T-helper 2 cell treated with Interferon-gamma antibody and Interleukin-4, amounts not matched to agents 100 ng/mL and 5 ng/mL, for 36 hours (primary cell): ENCODE measurements at regions not wholly inside any gene's neighbourhood (a gene's known extent, or its start where the extent isn't known, plus 50 kb on each side); places are given as distances from the start of the nearest gene placed in this dataset.

Source experiments
- intact Hi-C: fragments of 100-400 bp; cut with micrococcal nuclease; formaldehyde crosslinking; loops from one replicate; pipeline ENCODE4 v1.15.1; 2023

GRCh38 chr21:23712166-23712565 lies 1895.1 kb downstream of the MRPL39 start:
- intact Hi-C loops = no loop called here

DNA sequence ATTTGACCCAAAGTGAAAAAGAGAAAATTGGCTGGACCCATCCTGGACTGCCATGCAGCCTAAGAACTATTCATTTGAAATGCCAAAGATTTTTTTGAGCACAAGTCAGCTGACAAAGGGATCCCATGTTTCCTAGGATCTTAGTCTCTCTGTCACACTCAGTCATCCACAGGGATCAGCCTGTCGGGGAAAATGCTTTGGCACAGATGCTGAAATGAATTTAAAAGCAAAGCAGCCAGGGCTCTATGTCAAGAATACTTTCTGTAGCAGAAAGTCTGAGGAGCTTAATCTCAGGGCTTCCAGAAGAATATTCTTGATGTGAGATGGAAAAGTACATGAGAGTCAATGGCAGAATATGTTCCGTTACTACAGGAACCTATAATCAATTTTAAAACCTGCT lies 1900.8 kb downstream of the MRPL39 start:
- intact Hi-C loops = no loop called here

DNA sequence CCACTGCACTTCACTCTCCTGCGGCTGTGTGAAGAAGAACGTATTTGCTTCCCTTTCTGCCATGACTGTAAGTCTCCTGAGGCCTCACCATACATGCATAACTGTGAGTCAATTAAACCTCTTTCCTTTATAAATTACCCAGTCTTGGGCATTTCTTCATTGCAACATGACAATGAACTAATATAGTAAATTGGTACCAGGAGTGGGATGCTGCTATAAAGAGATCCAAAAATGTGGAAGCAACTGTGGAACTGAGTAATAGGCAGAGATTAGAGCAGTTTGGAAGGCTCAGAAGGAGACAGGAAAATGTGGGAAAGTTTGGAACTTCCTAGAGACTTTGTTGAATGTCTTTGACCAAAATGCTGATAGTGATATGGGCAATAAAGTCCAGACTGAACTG lies 1907.9 kb downstream of the MRPL39 start:
- intact Hi-C loops = no loop called here

DNA sequence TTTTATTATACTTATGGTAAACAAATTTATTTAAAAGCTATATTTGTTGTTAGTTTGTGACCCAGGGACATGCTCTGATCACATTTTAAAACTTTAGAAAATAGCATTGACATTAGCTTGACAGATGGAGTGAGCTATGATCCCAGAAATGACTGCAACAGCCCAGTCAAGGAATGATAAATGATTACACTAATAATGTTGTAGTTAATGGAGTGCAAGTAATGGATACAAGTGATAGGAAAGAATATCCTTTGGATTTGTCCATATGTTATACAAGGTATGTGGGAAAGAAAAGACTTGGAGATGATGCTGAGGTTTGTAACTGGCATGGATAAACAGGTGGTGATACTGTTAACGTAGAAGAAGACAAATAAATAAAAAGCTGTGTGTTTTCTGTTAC lies 1908.7 kb downstream of the MRPL39 start:
- intact Hi-C loops = no loop called here

DNA sequence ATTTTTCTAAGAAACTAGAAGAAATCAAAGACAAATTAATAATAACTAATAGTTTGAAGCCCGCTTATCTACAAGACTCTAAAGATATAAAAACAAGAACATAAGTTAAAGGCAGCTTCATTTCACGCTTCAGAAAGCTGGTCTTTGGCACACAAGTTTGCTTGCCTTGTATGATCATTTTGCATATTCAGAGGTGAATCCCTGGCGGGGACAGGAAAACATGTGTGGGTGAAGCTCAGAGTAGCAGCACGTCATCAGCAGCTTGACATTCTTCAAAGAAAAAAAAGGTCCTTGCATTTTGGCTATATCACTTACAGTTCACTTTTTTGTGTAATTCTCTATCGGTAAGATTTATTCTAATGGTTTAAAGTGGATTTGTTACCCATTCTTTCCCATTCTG lies 1911.8 kb downstream of the MRPL39 start:
- intact Hi-C loops = no loop called here

DNA sequence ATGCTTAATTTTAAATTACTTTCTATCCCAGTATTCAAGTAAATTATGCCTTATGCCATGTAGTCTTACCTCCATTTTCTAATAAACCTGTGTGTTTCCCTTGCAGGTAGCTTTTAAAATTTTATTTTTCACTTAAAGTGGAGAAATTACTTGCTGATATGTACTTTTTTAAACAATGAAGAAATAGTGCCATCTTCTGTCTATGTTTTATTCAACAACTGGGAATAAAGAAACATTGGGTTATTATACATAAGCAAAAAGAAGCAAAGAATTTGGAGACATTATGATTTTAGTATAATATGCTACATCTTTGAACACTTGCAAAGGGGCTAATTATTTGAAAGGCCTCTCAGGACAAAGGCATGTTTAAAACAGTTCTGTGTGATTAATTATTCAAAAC lies 1912.9 kb downstream of the MRPL39 start:
- intact Hi-C loops = no loop called here

DNA sequence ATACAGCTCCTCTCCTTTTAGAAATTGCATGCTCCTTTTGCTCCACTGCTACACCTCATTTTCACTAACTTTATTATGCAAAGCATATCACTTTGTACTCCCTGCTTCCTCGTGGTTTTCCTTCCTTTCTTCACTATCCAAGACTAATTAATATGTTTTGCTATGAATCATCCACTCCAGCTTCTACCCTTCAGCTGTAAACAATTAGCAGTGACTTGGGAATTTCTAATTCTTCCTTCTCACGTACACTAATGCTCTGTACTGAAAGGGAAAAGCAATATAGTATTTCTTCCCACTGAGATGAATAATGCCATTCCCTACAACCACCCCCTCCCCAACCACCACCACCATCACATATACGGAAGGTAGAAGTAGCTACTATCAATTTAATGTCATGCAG lies 1917.0 kb downstream of the MRPL39 start:
- intact Hi-C loops = no loop called here

- intact Hi-C loops = no loop called here
Measured at GRCh38 chr21:23686737-23687523, 1920.4 kb downstream of the MRPL39 start.

DNA sequence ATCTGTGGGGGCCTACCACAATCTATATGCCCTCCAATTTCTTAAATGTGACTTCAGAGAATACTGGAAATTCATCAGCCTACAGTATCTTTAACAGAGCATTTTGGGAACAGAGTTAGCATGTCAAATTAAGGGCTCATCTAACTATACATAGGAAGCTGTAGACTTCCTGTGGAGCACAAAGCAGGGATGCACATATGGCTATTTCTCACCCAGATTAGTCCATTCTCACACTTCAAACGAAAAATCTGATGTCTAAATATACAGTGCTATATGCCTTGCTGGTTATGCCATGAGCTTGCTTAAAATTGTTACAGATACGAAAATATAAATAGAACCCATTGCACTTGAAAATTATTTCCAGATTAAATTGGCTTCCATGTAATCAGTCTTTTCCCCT lies 1922.8 kb downstream of the MRPL39 start:
- intact Hi-C loops = no loop called here

DNA sequence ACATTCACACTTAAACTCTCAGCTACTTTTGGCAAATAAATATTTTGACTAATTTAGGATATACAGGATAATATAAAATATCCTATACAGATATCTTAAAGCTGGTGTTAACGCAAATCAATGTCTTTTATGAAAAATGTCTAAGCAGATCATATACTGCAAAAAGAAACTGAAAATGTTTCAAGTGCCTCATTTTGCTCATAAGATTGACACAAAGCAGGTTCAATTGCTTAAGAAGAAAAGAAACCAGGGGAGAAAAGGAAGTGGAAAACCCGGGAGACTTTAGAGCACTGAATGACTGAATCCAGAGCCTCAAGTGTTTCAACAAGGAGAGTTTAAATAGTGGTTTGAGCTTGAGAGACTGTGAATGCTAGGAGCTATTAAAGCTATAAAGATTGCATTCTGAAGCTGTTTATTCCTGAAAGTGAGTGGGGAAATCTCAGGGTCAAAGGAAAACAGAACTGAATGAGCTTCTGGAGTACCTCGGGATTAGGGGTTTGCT lies 1943.0 kb downstream of the MRPL39 start:
- intact Hi-C loops = no loop called here

GRCh38 chr21:23660560-23660959 lies 1946.7 kb downstream of the MRPL39 start:
- intact Hi-C loops = no loop called here

GRCh38 chr21:23644768-23645167 lies 1962.5 kb downstream of the MRPL39 start:
- intact Hi-C loops = no loop called here

- intact Hi-C loops = no loop called here
Measured at GRCh38 chr21:23639721-23640120, 1967.6 kb downstream of the MRPL39 start.

- intact Hi-C loops = no loop called here
Measured at GRCh38 chr21:23638131-23638695, 1969.1 kb downstream of the MRPL39 start.

DNA sequence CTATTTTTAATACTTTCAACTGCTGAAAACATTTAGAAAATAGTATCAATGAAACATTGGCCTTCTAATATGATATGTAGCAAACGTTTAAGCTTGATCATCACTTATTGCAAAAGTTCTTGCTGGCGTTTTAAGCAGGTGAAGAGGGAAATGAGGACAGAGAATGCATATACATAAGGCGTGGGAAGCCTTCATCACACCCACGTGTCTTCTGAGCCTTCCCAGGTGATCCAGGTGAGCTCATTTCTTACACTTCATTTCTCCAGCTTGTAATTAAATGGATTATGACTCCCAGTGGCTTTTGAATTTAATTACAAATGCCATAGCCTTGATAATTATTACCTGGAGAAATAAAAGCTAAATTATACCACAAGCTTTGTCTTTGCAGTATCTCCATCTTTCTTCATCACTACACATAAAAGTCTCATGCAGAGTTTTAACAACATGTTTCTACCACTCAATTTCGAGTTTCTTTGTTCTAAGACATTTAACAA lies 1973.8 kb downstream of the MRPL39 start:
- intact Hi-C loops = no loop called here

DNA sequence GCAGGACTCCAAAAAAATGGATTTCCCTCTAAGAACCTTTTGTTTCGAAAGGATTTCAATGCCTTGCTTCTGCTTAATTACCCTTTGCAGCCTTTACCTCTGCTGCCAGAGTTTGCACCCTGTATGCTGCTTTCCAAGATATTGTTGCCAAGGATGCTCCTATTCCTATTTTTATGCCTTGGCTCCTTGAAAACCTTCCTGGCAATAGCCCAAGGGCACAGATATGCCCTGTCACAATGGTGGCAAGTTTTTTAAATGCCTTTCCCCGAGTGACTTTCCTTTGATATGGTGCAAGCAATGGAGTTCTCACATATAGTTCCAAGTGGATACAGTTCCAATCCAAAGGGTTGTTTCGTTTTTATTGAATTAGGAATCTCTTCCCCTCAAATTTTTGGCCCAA lies 1983.0 kb downstream of the MRPL39 start:
- intact Hi-C loops = no loop called here

- intact Hi-C loops = no loop called here
Measured at GRCh38 chr21:23613014-23613413, 1994.3 kb downstream of the MRPL39 start.

- intact Hi-C loops = no loop called here
Measured at GRCh38 chr21:23612210-23612609, 1995.1 kb downstream of the MRPL39 start.

DNA sequence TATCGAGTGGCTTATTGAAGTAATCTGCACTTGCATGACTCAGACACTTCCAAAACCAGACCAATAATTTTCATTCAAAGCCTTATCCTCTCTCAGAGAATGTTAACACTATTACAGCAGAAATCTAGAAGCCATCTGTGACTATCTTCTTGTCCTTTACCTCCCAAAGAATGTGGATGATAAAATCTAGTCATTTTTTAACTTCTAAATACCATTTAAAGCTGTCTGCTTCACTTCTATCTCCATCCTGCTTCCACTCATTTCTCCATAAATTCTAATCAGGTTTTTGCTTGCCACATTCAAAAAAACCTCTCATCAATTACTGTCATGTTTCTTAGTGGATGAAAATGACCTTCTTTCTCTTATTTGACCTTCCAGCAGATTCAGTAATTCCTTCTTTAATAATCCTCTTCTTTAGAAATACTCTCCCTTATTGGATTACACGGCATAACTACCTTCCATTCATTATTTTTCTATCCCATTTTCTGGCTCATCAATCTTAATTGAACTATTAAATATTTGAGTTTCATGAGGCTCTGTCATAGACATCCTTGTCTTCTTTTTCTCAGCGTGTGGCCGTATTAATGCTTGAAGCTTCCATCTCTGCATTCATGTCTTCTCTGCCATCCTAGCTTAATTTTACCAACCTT lies 1999.4 kb downstream of the MRPL39 start:
- intact Hi-C loops = loop anchor here (10.0 kb wide), 1 partner anchor 333 kb away; no protein-coding TSS in a partner anchor

DNA sequence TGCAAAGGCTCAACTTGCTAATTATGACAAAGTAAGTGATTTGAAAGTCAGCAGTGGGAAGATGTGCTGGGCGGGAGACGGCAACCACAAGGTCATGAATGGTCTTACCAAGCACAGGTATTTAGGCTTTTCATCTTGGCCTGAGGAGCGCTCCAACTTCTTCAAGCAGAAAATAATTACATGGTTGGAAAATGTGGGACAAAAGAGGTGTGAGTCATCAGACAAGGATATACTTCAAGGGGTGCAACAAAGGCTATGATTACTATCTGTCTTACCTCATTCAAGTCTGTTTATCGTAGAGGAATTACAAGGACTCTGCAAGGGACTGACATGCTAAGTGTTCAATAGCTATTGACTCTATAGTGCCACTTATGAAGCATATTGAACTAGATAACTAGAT lies 2005.7 kb downstream of the MRPL39 start:
- intact Hi-C loops = loop anchor here (10.0 kb wide), 1 partner anchor 327 kb away; no protein-coding TSS in a partner anchor

DNA sequence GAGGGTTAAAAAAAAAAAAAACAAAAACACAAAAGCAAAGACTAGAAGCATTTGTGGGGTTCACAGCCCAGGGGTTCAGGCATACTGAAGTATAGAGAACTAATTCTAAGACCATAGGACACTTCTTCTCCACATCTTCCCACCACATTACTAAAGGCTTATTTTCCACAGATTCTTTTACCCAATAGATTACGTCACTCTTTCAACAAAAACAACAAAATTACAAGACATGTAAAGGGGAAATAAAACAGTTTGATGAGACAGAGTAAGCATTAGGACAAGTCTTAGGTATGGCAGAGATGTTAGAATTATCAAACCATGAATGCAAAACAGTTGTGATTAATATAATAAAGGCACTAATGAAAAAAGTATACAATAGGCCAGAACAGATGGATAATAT lies 2013.7 kb downstream of the MRPL39 start:
- intact Hi-C loops = no loop called here

DNA sequence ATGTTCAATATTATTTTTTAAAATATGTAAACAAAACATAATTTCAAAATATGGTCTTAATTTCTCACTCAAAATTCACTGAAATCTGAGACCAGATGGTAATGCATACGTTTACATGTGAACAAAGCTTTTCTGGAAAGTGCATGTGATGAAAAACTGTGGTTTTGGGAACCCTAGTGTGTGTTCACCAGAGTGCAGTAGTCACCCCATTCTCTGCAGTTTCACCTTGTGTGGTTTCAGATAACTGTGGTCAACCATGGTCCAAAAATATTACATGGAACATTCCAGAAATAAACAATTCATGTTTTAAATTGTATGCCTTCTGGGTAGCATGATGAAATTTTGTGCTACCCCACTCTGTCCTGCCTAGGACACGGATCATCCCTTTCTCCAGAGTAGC lies 2021.9 kb downstream of the MRPL39 start:
- intact Hi-C loops = no loop called here
